RWPE2 (cell line): ENCODE measurements at regions not wholly inside any gene's neighbourhood (a gene's known extent, or its start where the extent isn't known, plus 50 kb on each side); places are given as distances from the start of the nearest gene placed in this dataset.
A peak's percentile ranks its signal among the peaks of the same experiment; 100 is the strongest.

Source experiments
- ATAC-seq: fragments of 200-7000 bp; cut with Tn5 transposase; 3 replicates; pipeline ENCODE4 v1.9.1; 2021; ENCODE audit warnings: low read depth
- DNase-seq: peaks from one replicate; pipeline ENCODE4 v3.0.0-alpha.2; 2020; ENCODE audit warnings: low spot score
- H3K27ac ChIP-seq: fragments of 450-650 bp; 2 replicates; pipeline ENCODE4 v1.5.1; 2017; ENCODE audit warnings: mild to moderate bottlenecking; ENCODE audit not compliant: poor library complexity, severe bottlenecking
- H3K27me3 ChIP-seq: fragments of 250-450 bp; sonication (Bioruptor Pico); 2 replicates; pipeline ENCODE4 v1.5.1; 2021; ENCODE audit warnings: mild to moderate bottlenecking, moderate library complexity; ENCODE audit not compliant: insufficient read depth, poor library complexity, severe bottlenecking
- H3K36me3 ChIP-seq: fragments of 250-450 bp; sonication (Bioruptor Pico); 2 replicates; pipeline ENCODE4 v1.5.1; 2020; ENCODE audit warnings: low read depth, mild to moderate bottlenecking, moderate library complexity
- H3K4me1 ChIP-seq: fragments of 250-450 bp; sonication (Bioruptor Pico); 2 replicates; pipeline ENCODE4 v1.5.1; 2021; ENCODE audit warnings: mild to moderate bottlenecking, moderate library complexity; ENCODE audit not compliant: insufficient read depth, poor library complexity, severe bottlenecking
- H3K4me3 ChIP-seq: fragments of 250-450 bp; sonication (Bioruptor Pico); 2 replicates; pipeline ENCODE4 v1.5.1; 2021; ENCODE audit warnings: mild to moderate bottlenecking, moderate library complexity; ENCODE audit not compliant: severe bottlenecking
- H3K9me3 ChIP-seq: fragments of 250-450 bp; sonication (Bioruptor Pico); 2 replicates; pipeline ENCODE4 v1.5.1; 2021; ENCODE audit warnings: mild to moderate bottlenecking, moderate library complexity; ENCODE audit not compliant: severe bottlenecking
- TF ChIP-seq, protein P1 (sequence below): fragments of 450-650 bp; IDR thresholded peaks from one replicate; pipeline ENCODE4 v1.5.1; 2017; ENCODE audit warnings: mild to moderate bottlenecking, moderate library complexity; ENCODE audit not compliant: poor library complexity, severe bottlenecking

DNA sequence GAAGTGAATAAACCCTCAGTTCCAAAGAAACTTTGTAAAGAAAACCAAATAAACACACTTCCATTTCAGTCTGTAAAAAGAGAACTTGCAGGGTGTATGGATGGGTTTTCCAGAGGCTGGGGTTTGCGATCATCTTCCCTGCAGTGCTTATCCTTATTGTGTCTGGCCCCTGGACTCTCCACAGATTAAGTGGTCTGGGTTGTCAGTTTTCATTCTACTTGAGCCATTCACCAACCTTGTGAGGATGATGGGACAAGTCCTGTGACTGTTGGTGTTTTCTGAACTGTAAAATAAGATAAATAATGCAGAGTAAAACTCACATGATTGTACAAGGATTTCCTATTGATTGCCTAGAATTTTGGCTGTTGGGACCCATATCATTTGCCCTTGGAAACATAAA lies 166.1 kb upstream of the MOCS2 start:
- TF ChIP-seq, protein P1, sequence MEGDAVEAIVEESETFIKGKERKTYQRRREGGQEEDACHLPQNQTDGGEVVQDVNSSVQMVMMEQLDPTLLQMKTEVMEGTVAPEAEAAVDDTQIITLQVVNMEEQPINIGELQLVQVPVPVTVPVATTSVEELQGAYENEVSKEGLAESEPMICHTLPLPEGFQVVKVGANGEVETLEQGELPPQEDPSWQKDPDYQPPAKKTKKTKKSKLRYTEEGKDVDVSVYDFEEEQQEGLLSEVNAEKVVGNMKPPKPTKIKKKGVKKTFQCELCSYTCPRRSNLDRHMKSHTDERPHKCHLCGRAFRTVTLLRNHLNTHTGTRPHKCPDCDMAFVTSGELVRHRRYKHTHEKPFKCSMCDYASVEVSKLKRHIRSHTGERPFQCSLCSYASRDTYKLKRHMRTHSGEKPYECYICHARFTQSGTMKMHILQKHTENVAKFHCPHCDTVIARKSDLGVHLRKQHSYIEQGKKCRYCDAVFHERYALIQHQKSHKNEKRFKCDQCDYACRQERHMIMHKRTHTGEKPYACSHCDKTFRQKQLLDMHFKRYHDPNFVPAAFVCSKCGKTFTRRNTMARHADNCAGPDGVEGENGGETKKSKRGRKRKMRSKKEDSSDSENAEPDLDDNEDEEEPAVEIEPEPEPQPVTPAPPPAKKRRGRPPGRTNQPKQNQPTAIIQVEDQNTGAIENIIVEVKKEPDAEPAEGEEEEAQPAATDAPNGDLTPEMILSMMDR = no peak
- Histone ChIP-seq H3K4me1 (no peaks in the 10 kb centered on the region), H3K27me3 (no peaks in the 10 kb centered on the region), H3K27ac (no peak overlapping the region), H3K4me3 (no peak overlapping the region), H3K36me3 (no peaks in the 10 kb centered on the region), H3K9me3 (no peaks in the 10 kb centered on the region)
- ATAC-seq (no peak), DNase-seq (no peak)

DNA sequence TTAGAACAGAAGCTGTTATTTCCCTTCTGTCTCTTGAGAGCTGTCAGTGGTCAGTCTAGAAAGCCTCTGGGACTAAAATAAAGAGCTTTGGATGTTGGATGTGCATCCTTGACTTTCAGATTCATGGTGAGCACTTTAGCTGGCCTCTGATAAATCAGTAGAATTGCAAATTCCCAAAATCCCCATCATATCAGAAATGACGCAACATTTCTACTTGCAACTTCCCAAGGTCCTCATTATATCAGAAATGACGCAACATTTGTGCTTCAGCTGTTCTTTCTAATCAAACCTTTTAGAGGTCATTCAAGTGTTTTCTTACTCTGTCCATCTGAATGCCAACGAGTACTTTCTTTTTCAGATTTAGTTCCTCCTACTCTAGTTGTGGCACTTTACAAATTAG lies 167.3 kb upstream of the MOCS2 start:
- Histone ChIP-seq H3K27ac (no peak overlapping the region), H3K4me3 (no peak overlapping the region), H3K27me3 (no peaks in the 10 kb centered on the region), H3K36me3 (no peaks in the 10 kb centered on the region), H3K9me3 (no peaks in the 10 kb centered on the region), H3K4me1 (no peaks in the 10 kb centered on the region)
- no peak for DNase-seq
- TF ChIP-seq, protein P1 = no peak
- no peak for ATAC-seq

DNA sequence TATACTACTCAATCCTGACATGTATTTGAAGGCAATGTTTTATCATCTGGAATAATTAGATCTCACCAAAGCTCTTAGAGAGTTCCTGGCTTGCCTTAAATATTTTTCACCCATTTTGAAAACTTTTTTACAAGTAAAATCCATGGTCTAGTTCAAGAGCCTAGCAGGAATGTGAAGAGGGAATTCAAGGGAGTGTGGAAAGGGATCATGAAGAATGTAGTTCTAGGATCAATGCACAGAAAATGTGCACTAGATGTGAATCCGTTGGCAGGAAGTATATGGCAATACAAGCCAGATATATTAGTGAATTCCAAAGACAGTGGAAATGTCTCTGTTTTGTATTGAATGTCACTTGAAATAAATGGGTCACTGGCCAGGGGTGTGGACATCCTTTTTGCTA lies 167.9 kb upstream of the MOCS2 start:
- Histone ChIP-seq H3K4me3 (no peak overlapping the region), H3K4me1 (no peaks in the 10 kb centered on the region), H3K27me3 (no peaks in the 10 kb centered on the region), H3K9me3 (no peaks in the 10 kb centered on the region), H3K36me3 (no peaks in the 10 kb centered on the region), H3K27ac (no peak overlapping the region)
- TF ChIP-seq, protein P1 = no peak
- no peak for ATAC-seq
- no peak for DNase-seq

DNA sequence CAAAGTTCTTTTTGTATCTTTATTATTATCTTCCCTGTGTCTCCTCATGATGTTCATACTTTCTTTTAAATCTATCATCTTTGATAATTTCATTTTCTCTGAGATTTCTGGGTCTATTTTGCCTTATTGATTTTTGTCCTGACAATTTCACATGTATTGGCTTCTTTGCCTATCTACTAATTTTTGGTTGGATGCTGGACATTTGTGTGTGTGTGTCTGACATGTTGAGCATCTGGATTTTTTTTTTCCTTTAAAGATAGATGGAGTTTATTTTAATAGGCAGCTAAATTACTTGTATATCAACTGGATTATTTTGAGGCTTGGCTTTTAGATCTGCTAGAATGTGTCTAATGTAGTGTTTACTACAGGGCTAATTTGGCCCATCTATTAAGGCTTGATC lies 178.0 kb upstream of the MOCS2 start:
- Histone ChIP-seq H3K27ac (peak overlapping the region; percentile 80), H3K4me3 (no peak overlapping the region), H3K27me3 (no peaks in the 10 kb centered on the region), H3K4me1 (peaks cover 21% of the 10 kb centered on the region), H3K9me3 (peaks cover 12% of the 10 kb centered on the region), H3K36me3 (0 out of 2 replicates have a peak, but pooled peaks cover 5% of the 10 kb centered on the region)
- TF ChIP-seq, protein P1 = no peak
- no peak for ATAC-seq
- no peak for DNase-seq

DNA sequence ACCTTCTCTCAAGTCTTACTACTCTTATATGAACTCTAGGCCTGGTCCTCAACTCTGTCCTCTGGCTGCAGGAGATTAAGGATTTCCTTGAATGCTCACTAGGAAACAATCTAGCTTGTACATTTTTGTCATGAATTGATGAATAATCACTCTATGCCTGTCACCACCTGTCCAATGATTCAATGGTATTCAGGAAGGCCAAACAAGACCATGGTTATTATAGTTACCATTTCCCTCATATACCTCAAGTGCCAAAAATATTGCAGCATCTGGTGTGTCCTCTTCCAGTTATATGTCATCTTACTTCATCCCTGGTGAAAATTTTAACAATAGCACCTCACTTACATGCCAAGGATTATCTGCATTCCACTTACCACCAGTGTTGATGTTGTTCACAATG lies 179.0 kb upstream of the MOCS2 start:
- peaks cover 9% of the 10 kb centered on the region for H3K9me3 ChIP-seq
- H3K27ac ChIP-seq = peak overlapping the region; percentile 80
- H3K27me3 ChIP-seq = no peaks in the 10 kb centered on the region
- H3K4me3 ChIP-seq = no peak overlapping the region
- DNase-seq = no peak
- TF ChIP-seq, protein P1 = no peak
- 0 out of 2 replicates have a peak, but pooled peaks cover 5% of the 10 kb centered on the region for H3K36me3 ChIP-seq
- ATAC-seq = peak; percentile 95
- peaks cover 21% of the 10 kb centered on the region for H3K4me1 ChIP-seq
